ENCODE measurements at regions not wholly inside any gene's neighbourhood (a gene's known extent, or its start where the extent isn't known, plus 50 kb on each side); places are given as distances from the start of the nearest gene placed in this dataset.

- Histone ChIP-seq H3K4me3 (ENCODE audit: low read depth, low read length) (no peak overlapping the region), H3K27me3 (ENCODE audit: control insufficient read depth, insufficient read depth, low read length) (no peaks in the 10 kb centered on the region), H3K36me3 (ENCODE audit: control insufficient read depth, insufficient read depth, low read length) (no peaks in the 10 kb centered on the region)
- ChIA-PET CTCF (interaction anchor here (0.7 to 1.3 kb wide), 2 partner anchors 10 to 154 kb away, joined by 3 read pairs; no protein-coding TSS in a partner anchor), POLR2A (no interaction called here)
- no peak for DNase-seq (ENCODE audit: low read depth)
- TF ChIP-seq CTCF (IDR thresholded peaks at IDR 0.05; ENCODE audit: insufficient read depth, low read depth, low read length): no peak
Measured at GRCh38 chr20:60108397-60108796, 150.2 kb downstream of the CDH26 start.

- Histone ChIP-seq H3K4me3 (ENCODE audit: low read depth, low read length) (no peak overlapping the region), H3K27me3 (ENCODE audit: control insufficient read depth, insufficient read depth, low read length) (no peaks in the 10 kb centered on the region), H3K36me3 (ENCODE audit: control insufficient read depth, insufficient read depth, low read length) (no peaks in the 10 kb centered on the region)
- POLR2A ChIA-PET: no interaction called here
- CTCF ChIA-PET: interaction anchor here (3.2 kb wide), 1 partner anchor 56 kb away, joined by 15 read pairs; no protein-coding TSS in a partner anchor
- no peak for DNase-seq (ENCODE audit: low read depth)
- no peak for TF ChIP-seq CTCF (IDR thresholded peaks at IDR 0.05; ENCODE audit: insufficient read depth, low read depth, low read length)
Measured at GRCh38 chr20:60113024-60113724, 155.0 kb downstream of the CDH26 start.

DNA sequence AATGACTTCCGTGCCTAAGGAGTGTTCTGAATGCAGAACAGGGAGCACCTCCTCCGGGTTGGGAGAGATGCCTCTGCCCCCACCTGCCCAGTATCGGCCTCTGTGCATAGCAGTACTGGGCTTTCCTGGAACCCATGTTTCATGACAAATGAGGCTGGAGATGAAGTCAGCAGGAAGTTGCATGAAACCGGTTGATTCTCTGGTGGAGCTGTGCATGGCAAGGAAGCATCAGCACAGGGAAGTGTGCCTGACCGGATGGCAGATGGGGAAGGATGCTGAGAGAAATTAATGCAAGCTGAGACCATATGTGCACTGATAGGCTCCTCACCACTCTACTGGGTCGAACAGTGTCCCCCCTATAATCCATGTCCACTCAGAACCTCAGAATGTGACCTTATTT is 155.5 kb downstream of the CDH26 start:
- Histone ChIP-seq H3K27me3 (ENCODE audit: control insufficient read depth, insufficient read depth, low read length) (peaks cover 2% of the 10 kb centered on the region; the same call in 1 of the 2 replicates), H3K4me3 (ENCODE audit: low read depth, low read length) (no peak overlapping the region), H3K36me3 (ENCODE audit: control insufficient read depth, insufficient read depth, low read length) (no peaks in the 10 kb centered on the region)
- TF ChIP-seq CTCF (IDR thresholded peaks at IDR 0.05; ENCODE audit: insufficient read depth, low read depth, low read length): no peak
- POLR2A ChIA-PET: no interaction called here
- CTCF ChIA-PET: interaction anchor here (3.2 kb wide), 1 partner anchor 56 kb away, joined by 15 read pairs; no protein-coding TSS in a partner anchor
- DNase-seq (ENCODE audit: low read depth): no peak

- TF ChIP-seq CTCF (IDR thresholded peaks at IDR 0.05; ENCODE audit: insufficient read depth, low read depth, low read length): no peak
- CTCF ChIA-PET: interaction anchor here (1.3 kb wide), 1 partner anchor 91 kb away, joined by 3 read pairs; no protein-coding TSS in a partner anchor
- no peak for DNase-seq (ENCODE audit: low read depth)
- POLR2A ChIA-PET: no interaction called here
- Histone ChIP-seq H3K4me3 (ENCODE audit: low read depth, low read length) (no peak overlapping the region), H3K27me3 (ENCODE audit: control insufficient read depth, insufficient read depth, low read length) (peaks cover 2% of the 10 kb centered on the region; the same call in 1 of the 2 replicates), H3K36me3 (ENCODE audit: control insufficient read depth, insufficient read depth, low read length) (no peaks in the 10 kb centered on the region)
Measured at GRCh38 chr20:60115451-60115850, 157.2 kb downstream of the CDH26 start.

DNA sequence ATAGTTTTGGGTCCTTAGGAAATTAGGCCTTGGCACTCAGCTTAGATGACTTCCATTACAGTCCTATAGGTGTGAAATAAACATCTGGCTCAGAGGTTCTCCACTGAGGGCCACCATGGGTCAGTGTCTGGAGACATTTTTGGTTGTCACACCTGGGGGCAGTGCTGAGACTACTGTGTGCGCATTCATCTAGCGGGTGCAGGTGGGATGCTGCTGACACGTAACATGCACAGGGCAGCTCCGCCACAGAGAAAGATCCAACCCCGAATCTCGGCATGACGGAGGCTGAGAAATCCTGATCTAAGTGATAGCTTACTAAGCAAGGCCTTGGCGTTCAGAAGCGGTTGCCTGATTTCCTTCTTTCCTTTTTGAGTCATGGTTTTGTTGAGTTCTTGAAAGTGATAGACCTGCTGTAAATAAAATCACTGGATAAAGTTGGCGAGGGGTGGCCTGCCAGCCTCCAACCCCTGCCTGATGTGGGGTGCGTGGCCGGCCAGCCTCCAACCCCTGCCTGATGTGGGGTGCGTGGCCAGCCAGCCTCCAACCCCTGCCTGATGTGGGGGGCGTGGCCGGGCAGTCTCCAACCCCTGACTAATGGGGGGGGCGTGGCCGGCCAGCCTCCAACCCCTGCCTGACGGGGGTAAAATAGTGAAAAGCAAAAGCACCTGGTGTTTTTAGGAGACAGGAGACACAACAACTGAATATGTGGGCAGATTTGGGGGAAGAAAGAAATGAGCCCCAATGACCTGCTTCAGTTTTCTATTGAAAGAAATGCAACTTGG is 158.1 kb downstream of the CDH26 start:
- no peaks in the 10 kb centered on the region for H3K36me3 ChIP-seq (ENCODE audit: control insufficient read depth, insufficient read depth, low read length)
- CTCF ChIA-PET: interaction anchor here (1.3 to 1.8 kb wide), 2 partner anchors 41 to 90 kb away, joined by 3 to 4 read pairs; no protein-coding TSS in a partner anchor
- POLR2A ChIA-PET: interaction anchor here (1.6 kb wide), 1 partner anchor 58 kb away, joined by 3 read pairs; no protein-coding TSS in a partner anchor
- H3K27me3 ChIP-seq (ENCODE audit: control insufficient read depth, insufficient read depth, low read length): peaks cover 4% of the 10 kb centered on the region; the same call in 1 of the 2 replicates
- TF ChIP-seq CTCF (IDR thresholded peaks at IDR 0.05; ENCODE audit: insufficient read depth, low read depth, low read length): no peak
- no peak overlapping the region for H3K4me3 ChIP-seq (ENCODE audit: low read depth, low read length)
- DNase-seq (ENCODE audit: low read depth): no peak
